Sigmoid colon (tissue), 6 donors: ENCODE measurements at regions not wholly inside any gene's neighbourhood (a gene's known extent, or its start where the extent isn't known, plus 50 kb on each side); places are given as distances from the start of the nearest gene placed in this dataset.

Source experiments
- DNase-seq: peaks from one replicate; pipeline ENCODE4 v3.0.0-alpha.2; 2019
- H3K27ac ChIP-seq, 4 donors: fragments of 200-600 bp; sonication (generic); one replicate each; pipeline ENCODE4 v1.5.1; 2016 to 2019; ENCODE audit warnings: mild to moderate bottlenecking in 1 of 4
- H3K27me3 ChIP-seq, 3 donors: fragments of 200-600 bp; sonication (generic); one replicate each; pipeline ENCODE4 v1.5.1; 2019; ENCODE audit warnings: mild to moderate bottlenecking in 1 of 3
- H3K36me3 ChIP-seq, 4 donors: fragments of 200-600 bp; sonication (generic); one replicate each; pipeline ENCODE4 v1.5.1; 2016 to 2019
- H3K4me1 ChIP-seq, 4 donors: fragments of 200-600 bp; sonication (generic); one replicate each; pipeline ENCODE4 v1.5.1; 2017 to 2019
- H3K4me3 ChIP-seq, 4 donors: fragments of 200-600 bp; sonication (generic); one replicate each; pipeline ENCODE4 v1.5.1; 2017 to 2019; ENCODE audit warnings: mild to moderate bottlenecking in 2 of 4, moderate library complexity in 1 of 4
- H3K9me3 ChIP-seq, 4 donors: fragments of 200-600 bp in 3 of 4; sonication (generic) in 3 of 4; one replicate each; pipeline versions ENCODE4 v1.5.1 to v1.6.1; 2013 to 2019
- EP300 ChIP-seq, 4 donors: sonication (generic); formaldehyde crosslinking; IDR thresholded peaks; one replicate each; pipeline ENCODE4 v1.6.1; 2017; ENCODE audit warnings: antibody characterized with exemption in 4 of 4
- POLR2A ChIP-seq, 2 donors: fragments of 450-650 bp; IDR thresholded peaks; one replicate each; pipeline ENCODE4 v1.6.1; 2016; ENCODE audit warnings: antibody characterized with exemption in 2 of 2, mild to moderate bottlenecking in 2 of 2, moderate library complexity in 2 of 2
- POLR2AphosphoS5 ChIP-seq, 4 donors: sonication (generic); formaldehyde crosslinking; IDR thresholded peaks; one replicate each; pipeline ENCODE4 v1.6.1; 2017; ENCODE audit warnings: antibody characterized with exemption in 4 of 4
- WGBS, 2 donors: extraction: QIAGEN DNeasy Blood & Tissue Kit; methylation state at CpG; one replicate each; pipeline ENCODE4 v1.1.7; 2013; 5-methylcytosine and 5-hydroxymethylcytosine counted together
- intact Hi-C: fragments of 100-400 bp; cut with DNase I; formaldehyde crosslinking; loops from one replicate; pipeline ENCODE4 v1.15.1; 2023
- TF ChIP-seq, protein P1 (sequence below), 4 experiments: fragments of 450-650 bp in 3 of 4; fragments of 200-600 bp in 1 of 4; IDR thresholded peaks; one replicate each; pipeline ENCODE4 v1.5.1; 2016 to 2019; ENCODE audit warnings: antibody characterized with exemption in 4 of 4, mild to moderate bottlenecking in 3 of 4, moderate library complexity in 2 of 4
- donor health status: healthy with polysubstance abuse.
- donor health status: healthy.

DNA sequence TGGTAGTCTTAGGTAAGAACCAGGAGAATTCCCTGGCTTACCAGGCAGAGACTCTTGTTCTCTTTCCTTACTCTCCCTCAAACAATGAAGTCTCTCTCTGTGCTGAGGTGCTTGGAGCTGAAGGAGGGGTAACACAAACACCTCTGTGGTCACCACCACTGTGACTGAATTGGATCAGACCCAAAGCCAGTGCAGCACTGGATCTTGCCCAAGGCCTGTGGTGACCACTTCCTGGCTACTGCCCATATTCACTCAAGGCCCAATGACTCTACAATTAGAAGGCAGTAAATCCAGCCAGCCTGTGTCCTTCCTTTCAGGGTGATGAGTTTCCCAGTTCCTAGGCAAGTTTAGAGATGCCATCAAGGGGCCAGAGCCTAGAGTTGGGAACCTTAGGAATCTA is 706.8 kb downstream of the SLC4A3 start:
- H3K4me3 ChIP-seq = no peak overlapping the region
- no peak for DNase-seq
- no peak overlapping the region for H3K27ac ChIP-seq
- H3K27me3 ChIP-seq = no peaks in the 10 kb centered on the region
- intact Hi-C loops = no loop called here
- H3K4me1 ChIP-seq = no peaks in the 10 kb centered on the region
- H3K9me3 ChIP-seq = peaks cover 0 to 2% (median under 1%) of the 10 kb centered on the region in 4 donors
- TF ChIP-seq POLR2AphosphoS5 (IDR thresholded peaks at IDR 0.05) = no peak
- TF ChIP-seq, protein P1, sequence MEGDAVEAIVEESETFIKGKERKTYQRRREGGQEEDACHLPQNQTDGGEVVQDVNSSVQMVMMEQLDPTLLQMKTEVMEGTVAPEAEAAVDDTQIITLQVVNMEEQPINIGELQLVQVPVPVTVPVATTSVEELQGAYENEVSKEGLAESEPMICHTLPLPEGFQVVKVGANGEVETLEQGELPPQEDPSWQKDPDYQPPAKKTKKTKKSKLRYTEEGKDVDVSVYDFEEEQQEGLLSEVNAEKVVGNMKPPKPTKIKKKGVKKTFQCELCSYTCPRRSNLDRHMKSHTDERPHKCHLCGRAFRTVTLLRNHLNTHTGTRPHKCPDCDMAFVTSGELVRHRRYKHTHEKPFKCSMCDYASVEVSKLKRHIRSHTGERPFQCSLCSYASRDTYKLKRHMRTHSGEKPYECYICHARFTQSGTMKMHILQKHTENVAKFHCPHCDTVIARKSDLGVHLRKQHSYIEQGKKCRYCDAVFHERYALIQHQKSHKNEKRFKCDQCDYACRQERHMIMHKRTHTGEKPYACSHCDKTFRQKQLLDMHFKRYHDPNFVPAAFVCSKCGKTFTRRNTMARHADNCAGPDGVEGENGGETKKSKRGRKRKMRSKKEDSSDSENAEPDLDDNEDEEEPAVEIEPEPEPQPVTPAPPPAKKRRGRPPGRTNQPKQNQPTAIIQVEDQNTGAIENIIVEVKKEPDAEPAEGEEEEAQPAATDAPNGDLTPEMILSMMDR (IDR thresholded peaks at IDR 0.05) = no peak
- no peak for TF ChIP-seq POLR2A (IDR thresholded peaks at IDR 0.05)
- TF ChIP-seq EP300 (IDR thresholded peaks at IDR 0.05) = no peak
- H3K36me3 ChIP-seq = no peaks in the 10 kb centered on the region

GRCh38 chr2:220334871-220335590 is 707.6 kb downstream of the SLC4A3 start:
- H3K4me3 ChIP-seq = no peak overlapping the region
- intact Hi-C loops = no loop called here
- H3K9me3 ChIP-seq = peaks cover 0 to 2% (median under 1%) of the 10 kb centered on the region in 4 donors
- DNase-seq = no peak
- no peaks in the 10 kb centered on the region for H3K4me1 ChIP-seq
- no peak for TF ChIP-seq POLR2A (IDR thresholded peaks at IDR 0.05)
- H3K27me3 ChIP-seq = no peaks in the 10 kb centered on the region
- no peaks in the 10 kb centered on the region for H3K36me3 ChIP-seq
- no peak overlapping the region for H3K27ac ChIP-seq
- WGBS, 2 donors = 60 to 66% methylated on average over 4 of the region's 4 CpGs

- Histone ChIP-seq H3K27ac (no peak overlapping the region), H3K36me3 (no peaks in the 10 kb centered on the region), H3K9me3 (peaks cover 0 to 2% (median under 1%) of the 10 kb centered on the region in 4 donors), H3K4me1 (no peaks in the 10 kb centered on the region), H3K27me3 (no peaks in the 10 kb centered on the region), H3K4me3 (no peak overlapping the region)
- TF ChIP-seq POLR2A (IDR thresholded peaks at IDR 0.05) (no peak), POLR2AphosphoS5 (IDR thresholded peaks at IDR 0.05) (no peak), EP300 (IDR thresholded peaks at IDR 0.05) (no peak)
- TF ChIP-seq, protein P1 (IDR thresholded peaks at IDR 0.05) = no peak
- 67 to 87% methylated on average over 4 of the region's 4 CpGs for WGBS, 2 donors
- intact Hi-C loops = no loop called here
- DNase-seq = no peak
Observed at GRCh38 chr2:220335591-220335915, 708.1 kb downstream of the SLC4A3 start.

- no peak for DNase-seq
- H3K4me3 ChIP-seq = no peak overlapping the region
- intact Hi-C loops = no loop called here
- no peaks in the 10 kb centered on the region for H3K36me3 ChIP-seq
- peaks cover 0 to 2% (median under 1%) of the 10 kb centered on the region in 4 donors for H3K9me3 ChIP-seq
- 17 to 47% methylated on average over 2 of the region's 2 CpGs for WGBS, 2 donors
- H3K27me3 ChIP-seq = no peaks in the 10 kb centered on the region
- no peaks in the 10 kb centered on the region for H3K4me1 ChIP-seq
- TF ChIP-seq POLR2A (IDR thresholded peaks at IDR 0.05) (no peak), EP300 (IDR thresholded peaks at IDR 0.05) (no peak), POLR2AphosphoS5 (IDR thresholded peaks at IDR 0.05) (no peak)
- TF ChIP-seq, protein P1 (IDR thresholded peaks at IDR 0.05) = no peak
- no peak overlapping the region for H3K27ac ChIP-seq
Observed at GRCh38 chr2:220336771-220337170, 709.3 kb downstream of the SLC4A3 start.

DNA sequence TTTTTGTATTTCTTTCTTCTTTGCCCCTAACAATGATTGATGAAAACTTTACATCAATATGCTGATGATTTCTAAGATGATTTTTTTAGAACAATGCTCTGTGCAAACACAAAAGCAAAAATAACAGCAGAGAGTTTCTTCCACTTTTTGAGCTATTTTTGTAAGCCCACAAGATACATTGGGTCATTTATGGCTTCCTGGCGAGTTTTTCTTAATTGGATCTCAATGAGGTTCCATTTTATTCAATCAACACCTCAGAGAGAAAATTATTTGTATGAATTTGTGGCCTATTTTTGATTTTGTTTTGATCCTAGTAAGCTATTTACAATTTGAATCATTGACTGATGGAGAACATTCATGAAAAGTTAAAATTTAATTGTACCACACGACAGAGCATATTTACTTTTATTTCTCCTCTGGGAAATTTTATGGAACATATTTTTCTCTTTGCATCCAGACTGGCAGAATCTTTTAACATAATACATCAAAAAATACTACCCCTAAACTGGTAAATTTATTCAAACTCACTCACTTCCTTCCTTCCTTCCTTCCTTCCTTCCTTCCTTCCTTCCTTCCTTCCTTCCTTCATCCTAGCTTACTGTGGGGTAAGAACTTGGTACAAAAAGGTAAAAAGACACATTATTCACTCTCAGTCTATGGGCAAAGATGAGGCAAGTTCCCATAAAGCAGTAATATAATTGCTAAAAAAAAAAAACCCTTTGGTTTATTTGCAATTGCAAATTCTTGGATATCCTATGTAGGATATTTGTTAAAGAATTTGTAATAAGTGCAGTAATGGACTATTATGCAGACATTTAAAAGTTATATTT is 710.4 kb downstream of the SLC4A3 start:
- Histone ChIP-seq H3K9me3 (no peaks in the 10 kb centered on the region), H3K27me3 (no peaks in the 10 kb centered on the region), H3K27ac (no peak overlapping the region), H3K4me1 (no peaks in the 10 kb centered on the region), H3K4me3 (no peak overlapping the region), H3K36me3 (no peaks in the 10 kb centered on the region)
- no peak for DNase-seq
- 57 to 67% methylated on average over 2 of the region's 2 CpGs for WGBS, 2 donors
- intact Hi-C loops = no loop called here
- TF ChIP-seq POLR2A (IDR thresholded peaks at IDR 0.05) = no peak
- no peak for TF ChIP-seq EP300 (IDR thresholded peaks at IDR 0.05)
- TF ChIP-seq, protein P1 (IDR thresholded peaks at IDR 0.05) = no peak
- no peak for TF ChIP-seq POLR2AphosphoS5 (IDR thresholded peaks at IDR 0.05)
